SK-N-SH (cell line): ENCODE measurements at regions not wholly inside any gene's neighbourhood (a gene's known extent, or its start where the extent isn't known, plus 50 kb on each side); places are given as distances from the start of the nearest gene placed in this dataset.

Source experiments
- CTCF ChIA-PET: fragments of 300-600, 350-600 bp; formaldehyde crosslinking; extraction: SDS; loops from one replicate; lab custom pipeline; 2021; lab: Yijun Ruan, JAX
- POLR2A ChIA-PET: fragments of 350-600 bp; sonication (Branson Sonifier 250); formaldehyde crosslinking; extraction: SDS; loops from one replicate; lab custom pipeline; 2020; ENCODE audit warnings: antibody characterized with exemption, inconsistent platforms; lab: Yijun Ruan, JAX
- DNase-seq: peaks from one replicate; pipeline ENCODE4 v3.0.0; 2012
- H2AFZ ChIP-seq: fragments of 200-600 bp; sonication (generic); 2 replicates; pipeline ENCODE4 v1.8.1; 2016; ENCODE audit warnings: antibody characterized with exemption, mild to moderate bottlenecking, low read depth
- H3F3A ChIP-seq: fragments of 200-600 bp; sonication (generic); replicated peaks from 2 replicates; pipeline ENCODE3; 2016; ENCODE audit warnings: antibody characterized with exemption, mild to moderate bottlenecking; ENCODE audit not compliant: insufficient read depth
- H3K27ac ChIP-seq, 2 experiments: fragments of 200-500 bp in 1 of 2; fragments of 200-600 bp in 1 of 2; sonication (Bioruptor generic) in 1 of 2; sonication (generic), shearing (Covaris generic) in 1 of 2; 2 replicates each; pipeline versions ENCODE4 v1.5.1 to v1.6.1; 2014 to 2016; ENCODE audit warnings: low read depth in 2 of 2, inconsistent platforms in 1 of 2, low read length in 1 of 2, mild to moderate bottlenecking in 1 of 2, mixed read lengths in 1 of 2
- H3K27me3 ChIP-seq: fragments of 200-600 bp; sonication (generic), shearing (Covaris generic); 2 replicates; pipeline ENCODE4 v1.6.1; 2016; ENCODE audit warnings: mixed run types; ENCODE audit not compliant: insufficient read depth
- H3K36me3 ChIP-seq, 2 experiments: fragments of 200-500 bp in 1 of 2; fragments of 200-600 bp in 1 of 2; sonication (Bioruptor generic) in 1 of 2; sonication (generic) in 1 of 2; replicated peaks in 1 of 2; 2 replicates each; pipeline versions ENCODE3 to v1.5.1; 2014 to 2016; ENCODE audit warnings: low read length in 1 of 2, mild to moderate bottlenecking in 1 of 2; ENCODE audit not compliant: insufficient read depth in 2 of 2, control insufficient read depth in 1 of 2
- H3K4me1 ChIP-seq, 2 experiments: fragments of 200-500 bp in 1 of 2; fragments of 200-600 bp in 1 of 2; sonication (Bioruptor generic) in 1 of 2; sonication (generic), shearing (Covaris generic) in 1 of 2; 2 replicates each; pipeline versions ENCODE4 v1.5.1 to v1.6.1; 2014 to 2016; ENCODE audit warnings: low read depth in 1 of 2, low read length in 1 of 2, mixed run types in 1 of 2; ENCODE audit not compliant: insufficient read depth in 2 of 2, control insufficient read depth in 1 of 2
- H3K4me2 ChIP-seq: fragments of 200-600 bp; sonication (generic), shearing (Covaris generic); 2 replicates; pipeline ENCODE4 v1.6.1; 2017; ENCODE audit warnings: mixed run types
- H3K4me3 ChIP-seq, 2 experiments: fragments of 200-500 bp in 1 of 2; fragments of 200-600 bp in 1 of 2; sonication (Bioruptor generic) in 1 of 2; sonication (generic), shearing (Covaris generic) in 1 of 2; 2 replicates each; pipeline versions ENCODE4 v1.5.1 to v1.8.1; 2014 to 2016; ENCODE audit warnings: low read depth in 2 of 2, inconsistent platforms in 1 of 2, low read length in 1 of 2, mild to moderate bottlenecking in 1 of 2, mixed read lengths in 1 of 2, moderate library complexity in 1 of 2
- H3K79me2 ChIP-seq: fragments of 200-600 bp; sonication (generic); 2 replicates; pipeline ENCODE4 v1.8.1; 2017; ENCODE audit warnings: mild to moderate bottlenecking; ENCODE audit not compliant: insufficient read depth
- H3K9ac ChIP-seq: fragments of 200-600 bp; sonication (generic); 2 replicates; pipeline ENCODE4 v1.6.1; 2017; ENCODE audit warnings: mixed run types
- H3K9me2 ChIP-seq: fragments of 200-600 bp; sonication (generic); 2 replicates; pipeline ENCODE4 v1.6.1; 2017; ENCODE audit warnings: mixed run types
- H3K9me3 ChIP-seq: fragments of 200-600 bp; sonication (generic); 2 replicates; pipeline ENCODE4 v1.6.1; 2017; ENCODE audit warnings: mixed run types, mild to moderate bottlenecking, moderate library complexity
- H4K20me1 ChIP-seq: fragments of 200-600 bp; sonication (generic); 2 replicates; pipeline ENCODE4 v1.6.1; 2017; ENCODE audit warnings: mild to moderate bottlenecking, mixed run types; ENCODE audit not compliant: insufficient read depth
- CHD2 ChIP-seq: fragments of 150-350 bp; IDR thresholded peaks from 2 replicates; pipeline ENCODE4 v1.6.1; 2018; ENCODE audit warnings: low read length; ENCODE audit not compliant: partially characterized antibody
- CTCF ChIP-seq: fragments of 200-600 bp; sonication (generic); IDR thresholded peaks from 2 replicates; pipeline ENCODE4 v1.6.1; 2017; ENCODE audit warnings: antibody characterized with exemption, mild to moderate bottlenecking, moderate library complexity
- ELF1 ChIP-seq: IDR thresholded peaks from 2 replicates; pipeline ENCODE4 v1.4.0; 2012
- EP300 ChIP-seq, 2 experiments: IDR thresholded peaks; 2 replicates each; pipeline versions ENCODE4 v1.4.0 to v1.6.1; 2012; ENCODE audit warnings: borderline replicate concordance in 1 of 2, low read depth in 1 of 2, low read length in 1 of 2
- FOSL2 ChIP-seq: IDR thresholded peaks from 2 replicates; pipeline ENCODE4 v1.4.0; 2012; ENCODE audit warnings: low read depth, mild to moderate bottlenecking, moderate library complexity, borderline replicate concordance
- FOXJ3 ChIP-seq: sonication (generic); formaldehyde crosslinking; IDR thresholded peaks from 2 replicates; pipeline ENCODE4 v1.5.1; 2020; ENCODE audit warnings: mild to moderate bottlenecking, missing genetic modification reagents
- FOXM1 ChIP-seq: IDR thresholded peaks from 2 replicates; pipeline ENCODE4 v1.4.0; 2012; ENCODE audit warnings: low read depth, mild to moderate bottlenecking
- GABPA ChIP-seq: IDR thresholded peaks from 2 replicates; pipeline ENCODE4 v1.4.0; 2012; ENCODE audit warnings: low read depth, mild to moderate bottlenecking
- GATA2 ChIP-seq: sonication (generic); formaldehyde crosslinking; IDR thresholded peaks from 2 replicates; pipeline ENCODE4 v1.5.0; 2020; ENCODE audit warnings: mild to moderate bottlenecking, missing genetic modification reagents
- JUND ChIP-seq: IDR thresholded peaks from 2 replicates; pipeline ENCODE4 v1.4.0; 2012
- MEF2A ChIP-seq: IDR thresholded peaks from 2 replicates; pipeline ENCODE4 v1.4.0; 2012; ENCODE audit warnings: low read depth, borderline replicate concordance
- MXI1 ChIP-seq: IDR thresholded peaks from 2 replicates; pipeline ENCODE4 v1.6.1; 2012; ENCODE audit warnings: mild to moderate bottlenecking, low read depth, low read length, improper control_type of control experiment
- NRF1 ChIP-seq: IDR thresholded peaks from 2 replicates; pipeline ENCODE4 v1.6.1; 2012; ENCODE audit warnings: low read depth, mild to moderate bottlenecking, low read length
- PBX3 ChIP-seq: IDR thresholded peaks from 2 replicates; pipeline ENCODE4; 2012
- RFX5 ChIP-seq: IDR thresholded peaks from 2 replicates; pipeline ENCODE4 v1.6.1; 2012; ENCODE audit warnings: mild to moderate bottlenecking, improper control_type of control experiment, low read length
- RXRA ChIP-seq: IDR thresholded peaks from 2 replicates; pipeline ENCODE4 v1.4.0; 2012; ENCODE audit warnings: low read depth, mild to moderate bottlenecking, borderline replicate concordance
- TCF12 ChIP-seq: IDR thresholded peaks from 2 replicates; pipeline ENCODE4 v1.4.0; 2012
- USF1 ChIP-seq: IDR thresholded peaks from 2 replicates; pipeline ENCODE4 v1.4.0; 2012; ENCODE audit warnings: low read depth, borderline replicate concordance
- ZBTB33 ChIP-seq: IDR thresholded peaks from 2 replicates; pipeline ENCODE4 v1.4.0; 2012; ENCODE audit warnings: low read depth, borderline replicate concordance
- WGBS: methylation state at CpG from one replicate; pipeline ENCODE4 v1.1.6; 2017; ENCODE audit warnings: low lambda C conversion rate; 5-methylcytosine and 5-hydroxymethylcytosine counted together
- TF ChIP-seq, protein P1 (sequence below): IDR thresholded peaks from 2 replicates; pipeline ENCODE4 v1.4.0; 2012; ENCODE audit warnings: low read depth
- TF ChIP-seq, protein P2 (sequence below): IDR thresholded peaks from 2 replicates; pipeline ENCODE4 v1.6.1; 2012; ENCODE audit warnings: mild to moderate bottlenecking, low read depth, low read length, moderate library complexity
- TF ChIP-seq, protein P3 (sequence below): fragments of 150-350 bp; IDR thresholded peaks from 2 replicates; pipeline ENCODE4 v1.6.1; 2017; ENCODE audit warnings: antibody characterized with exemption, low read length, low read depth, borderline replicate concordance

GRCh38 chr2:144596073-144596871 lies 76.4 kb upstream of the ZEB2 start:
- H4K20me1 ChIP-seq = no peaks in the 10 kb centered on the region
- no peaks in the 10 kb centered on the region for H3K9me2 ChIP-seq
- ChIA-PET POLR2A (no interaction called here), CTCF (interaction anchor here (0.7 to 1.0 kb wide), 2 partner anchors 9 to 17 kb away, joined by 3 read pairs; no protein-coding TSS in a partner anchor)
- H3K36me3 ChIP-seq = no peaks in the 10 kb centered on the region
- H3K4me2 ChIP-seq = peak overlapping the region; percentile 49
- no peak overlapping the region for H3K9ac ChIP-seq
- H3K27me3 ChIP-seq = no peaks in the 10 kb centered on the region
- peak overlapping the region; percentile 43 to 60 for H3K27ac ChIP-seq
- no peak overlapping the region; a peak in 1 of 4 replicates for H3K4me3 ChIP-seq
- 50% methylated on average over 8 of the region's 9 CpGs for WGBS
- H2AFZ ChIP-seq = peak overlapping the region; percentile 84
- H3K79me2 ChIP-seq = no peaks in the 10 kb centered on the region
- peaks cover 3 to 9% of the 10 kb centered on the region in 2 experiments for H3K4me1 ChIP-seq
- peaks cover 11% of the 10 kb centered on the region for H3F3A ChIP-seq
- H3K9me3 ChIP-seq = no peaks in the 10 kb centered on the region
- DNase-seq = peak; percentile 12
- TF ChIP-seq PBX3 = peak; percentile 52; the same call in 1 of the 2 replicates
- TF ChIP-seq, protein P1, sequence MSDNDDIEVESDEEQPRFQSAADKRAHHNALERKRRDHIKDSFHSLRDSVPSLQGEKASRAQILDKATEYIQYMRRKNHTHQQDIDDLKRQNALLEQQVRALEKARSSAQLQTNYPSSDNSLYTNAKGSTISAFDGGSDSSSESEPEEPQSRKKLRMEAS = no peak
- TF ChIP-seq FOXJ3 (CRISPR knock-in tag) = no peak
- TF ChIP-seq, protein P2, sequence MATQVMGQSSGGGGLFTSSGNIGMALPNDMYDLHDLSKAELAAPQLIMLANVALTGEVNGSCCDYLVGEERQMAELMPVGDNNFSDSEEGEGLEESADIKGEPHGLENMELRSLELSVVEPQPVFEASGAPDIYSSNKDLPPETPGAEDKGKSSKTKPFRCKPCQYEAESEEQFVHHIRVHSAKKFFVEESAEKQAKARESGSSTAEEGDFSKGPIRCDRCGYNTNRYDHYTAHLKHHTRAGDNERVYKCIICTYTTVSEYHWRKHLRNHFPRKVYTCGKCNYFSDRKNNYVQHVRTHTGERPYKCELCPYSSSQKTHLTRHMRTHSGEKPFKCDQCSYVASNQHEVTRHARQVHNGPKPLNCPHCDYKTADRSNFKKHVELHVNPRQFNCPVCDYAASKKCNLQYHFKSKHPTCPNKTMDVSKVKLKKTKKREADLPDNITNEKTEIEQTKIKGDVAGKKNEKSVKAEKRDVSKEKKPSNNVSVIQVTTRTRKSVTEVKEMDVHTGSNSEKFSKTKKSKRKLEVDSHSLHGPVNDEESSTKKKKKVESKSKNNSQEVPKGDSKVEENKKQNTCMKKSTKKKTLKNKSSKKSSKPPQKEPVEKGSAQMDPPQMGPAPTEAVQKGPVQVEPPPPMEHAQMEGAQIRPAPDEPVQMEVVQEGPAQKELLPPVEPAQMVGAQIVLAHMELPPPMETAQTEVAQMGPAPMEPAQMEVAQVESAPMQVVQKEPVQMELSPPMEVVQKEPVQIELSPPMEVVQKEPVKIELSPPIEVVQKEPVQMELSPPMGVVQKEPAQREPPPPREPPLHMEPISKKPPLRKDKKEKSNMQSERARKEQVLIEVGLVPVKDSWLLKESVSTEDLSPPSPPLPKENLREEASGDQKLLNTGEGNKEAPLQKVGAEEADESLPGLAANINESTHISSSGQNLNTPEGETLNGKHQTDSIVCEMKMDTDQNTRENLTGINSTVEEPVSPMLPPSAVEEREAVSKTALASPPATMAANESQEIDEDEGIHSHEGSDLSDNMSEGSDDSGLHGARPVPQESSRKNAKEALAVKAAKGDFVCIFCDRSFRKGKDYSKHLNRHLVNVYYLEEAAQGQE = no peak
- TF ChIP-seq TCF12 = peak; percentile 58
- TF ChIP-seq FOXM1 = no peak
- TF ChIP-seq GABPA = no peak
- TF ChIP-seq NRF1 = no peak
- 0 out of 4 replicates have a peak, but pooled peaks of 1 of the 2 experiments have one; percentile 23 for TF ChIP-seq EP300 (IDR thresholded peaks at IDR 0.05; ENCODE audit: borderline replicate concordance in 1 of 2, low read depth in 1 of 2, low read length in 1 of 2)
- peak; percentile 12; the same call in 1 of the 2 replicates for TF ChIP-seq JUND
- no peak for TF ChIP-seq CTCF
- no peak for TF ChIP-seq MEF2A
- TF ChIP-seq, protein P3, sequence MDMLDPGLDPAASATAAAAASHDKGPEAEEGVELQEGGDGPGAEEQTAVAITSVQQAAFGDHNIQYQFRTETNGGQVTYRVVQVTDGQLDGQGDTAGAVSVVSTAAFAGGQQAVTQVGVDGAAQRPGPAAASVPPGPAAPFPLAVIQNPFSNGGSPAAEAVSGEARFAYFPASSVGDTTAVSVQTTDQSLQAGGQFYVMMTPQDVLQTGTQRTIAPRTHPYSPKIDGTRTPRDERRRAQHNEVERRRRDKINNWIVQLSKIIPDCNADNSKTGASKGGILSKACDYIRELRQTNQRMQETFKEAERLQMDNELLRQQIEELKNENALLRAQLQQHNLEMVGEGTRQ = no peak
- no peak for TF ChIP-seq GATA2 (CRISPR knock-in tag)
- TF ChIP-seq RXRA = no peak
- TF ChIP-seq ZBTB33 = no peak
- no peak for TF ChIP-seq FOSL2
- TF ChIP-seq ELF1 = no peak
- TF ChIP-seq RFX5 = no peak
- no peak for TF ChIP-seq MXI1
- TF ChIP-seq CHD2 = no peak
- no peak for TF ChIP-seq USF1
